GM12878 (cell line): ENCODE measurements at regions not wholly inside any gene's neighbourhood (a gene's known extent, or its start where the extent isn't known, plus 50 kb on each side); places are given as distances from the start of the nearest gene placed in this dataset.

Source experiments
- ATAC-seq: fragments of 200-7000 bp; cut with Tn5 transposase; 3 replicates; pipeline ENCODE4 v1.9.1; 2020; ENCODE audit warnings: mild to moderate bottlenecking, moderate library complexity
- BruUV-seq: library from RNA; stranded (reverse); fragments of 400-500 nt; replicated peaks from 2 replicates; lab custom pipeline; 2021; lab: Mats Ljungman, UMichigan
- CTCF ChIA-PET: fragments of 300-600 bp; sonication (Branson Sonifier 250); formaldehyde crosslinking; extraction: SDS; loops from one replicate; lab custom pipeline; 2021; ENCODE audit warnings: inconsistent platforms; lab: Yijun Ruan, JAX
- POLR2A ChIA-PET: fragments of 350-600 bp; formaldehyde crosslinking; extraction: SDS; loops from one replicate; lab custom pipeline; 2021; ENCODE audit warnings: inconsistent platforms; lab: Charles Lee
- RAD21 ChIA-PET: fragments of 300-600 bp; sonication (Branson Sonifier 250); formaldehyde crosslinking; loops from one replicate; lab custom pipeline; 2023; ENCODE audit warnings: antibody characterized with exemption; ENCODE audit not compliant: unreplicated experiment; lab: Charles Lee
- SMC1A ChIA-PET: fragments of 300-600 bp; sonication (Branson Sonifier 250); formaldehyde crosslinking; loops from one replicate; lab custom pipeline; 2023; ENCODE audit not compliant: unreplicated experiment, uncharacterized antibody; lab: Charles Lee
- DNase-seq: peaks from one replicate; pipeline ENCODE4 v3.0.0-alpha.2; 2011; ENCODE audit warnings: low read depth, low spot score
- FAIRE-seq: peaks from 3 replicates; lab custom pipeline; 2011; peaks lifted over from hg19 to GRCh38; lab: Jason Lieb, UNC
- H2AFZ ChIP-seq: 2 replicates; pipeline ENCODE4 v1.6.0; 2011; ENCODE audit warnings: low read depth, low read length, control low read depth; ENCODE audit not compliant: control insufficient read depth
- H3K27ac ChIP-seq: 2 replicates; pipeline ENCODE4 v1.5.1; 2011; ENCODE audit warnings: control low read depth; ENCODE audit not compliant: control insufficient read depth, insufficient read depth
- H3K27me3 ChIP-seq, 2 experiments: replicated peaks in 1 of 2; 2 replicates each; pipeline versions ENCODE4 v1.6.0 to v1.6.1; 2011; ENCODE audit warnings: low read length in 1 of 2; ENCODE audit not compliant: control insufficient read depth in 2 of 2, insufficient read depth in 2 of 2
- H3K36me3 ChIP-seq, 2 experiments: 2 replicates each; pipeline ENCODE4 v1.5.1; 2011; ENCODE audit warnings: low read length in 1 of 2; ENCODE audit not compliant: control insufficient read depth in 2 of 2, insufficient read depth in 2 of 2
- H3K4me1 ChIP-seq: 2 replicates; pipeline ENCODE4 v1.6.1; 2011; ENCODE audit warnings: mild to moderate bottlenecking, low read length, moderate library complexity, mixed read lengths; ENCODE audit not compliant: control insufficient read depth, insufficient read depth
- H3K4me2 ChIP-seq: 2 replicates; pipeline ENCODE4 v1.6.0; 2011; ENCODE audit warnings: control low read depth; ENCODE audit not compliant: control insufficient read depth, insufficient read depth
- H3K4me3 ChIP-seq: fragments of 200-600 bp; sonication (generic); 2 replicates; pipeline ENCODE4 v1.5.1; 2016
- H3K79me2 ChIP-seq: 2 replicates; pipeline ENCODE4 v1.6.0; 2011; ENCODE audit warnings: low read length; ENCODE audit not compliant: control insufficient read depth, insufficient read depth
- H3K9ac ChIP-seq: 2 replicates; pipeline ENCODE4 v1.8.0; 2011; ENCODE audit warnings: low read length, control low read depth, mixed read lengths; ENCODE audit not compliant: control insufficient read depth, insufficient read depth
- H3K9me3 ChIP-seq: replicated peaks from 3 replicates; pipeline ENCODE4 v1.5.1; 2011; ENCODE audit warnings: mild to moderate bottlenecking, low read length; ENCODE audit not compliant: control insufficient read depth, insufficient read depth
- H4K20me1 ChIP-seq: 2 replicates; pipeline ENCODE4 v1.6.0; 2011; ENCODE audit not compliant: control insufficient read depth, insufficient read depth
- CHD4 ChIP-seq: fragments of 200-600 bp; sonication (generic); IDR thresholded peaks from 2 replicates; pipeline ENCODE4 v1.6.1; 2016; ENCODE audit warnings: mild to moderate bottlenecking
- E2F8 ChIP-seq: fragments of 450-650 bp; IDR thresholded peaks from 2 replicates; pipeline ENCODE4 v1.6.1; 2018; ENCODE audit warnings: mild to moderate bottlenecking, low read depth, moderate library complexity; ENCODE audit not compliant: partially characterized antibody
- FOS ChIP-seq: IDR thresholded peaks from 3 replicates; pipeline ENCODE4 v1.6.1; 2011; ENCODE audit warnings: borderline replicate concordance; ENCODE audit not compliant: insufficient read length; ENCODE audit errors: extremely low read depth
- HSF1 ChIP-seq: fragments of 150-350 bp; IDR thresholded peaks from 2 replicates; pipeline ENCODE4 v1.6.1; 2014; ENCODE audit warnings: mild to moderate bottlenecking, low read depth, low read length
- JUNB ChIP-seq: IDR thresholded peaks from 2 replicates; pipeline ENCODE4 v1.6.1; 2016; ENCODE audit warnings: antibody characterized with exemption, mild to moderate bottlenecking
- KLF5 ChIP-seq: fragments of 450-650 bp; IDR thresholded peaks from 2 replicates; pipeline ENCODE4 v1.6.1; 2014; ENCODE audit warnings: mild to moderate bottlenecking; ENCODE audit not compliant: partially characterized antibody
- MLLT1 ChIP-seq: fragments of 450-650 bp; IDR thresholded peaks from 2 replicates; pipeline ENCODE4 v1.6.1; 2016; ENCODE audit warnings: mild to moderate bottlenecking
- MYC ChIP-seq: IDR thresholded peaks from 2 replicates; pipeline ENCODE4 v1.6.1; 2011; ENCODE audit warnings: mild to moderate bottlenecking, low read length, moderate library complexity, inconsistent platforms; ENCODE audit not compliant: insufficient read depth, insufficient replicate concordance, insufficient read length, severe bottlenecking
- NFYA ChIP-seq: IDR thresholded peaks from 2 replicates; pipeline ENCODE4 v1.6.1; 2011; ENCODE audit warnings: low read depth, mild to moderate bottlenecking, low read length, improper control_type of control experiment, borderline replicate concordance
- NR2F1 ChIP-seq: fragments of 450-650 bp; conservative IDR thresholded peaks from 2 replicates; pipeline ENCODE4 v1.6.1; 2017; ENCODE audit warnings: mild to moderate bottlenecking
- RB1 ChIP-seq: fragments of 450-650 bp; formaldehyde crosslinking; IDR thresholded peaks from 2 replicates; pipeline ENCODE4 v1.6.1; 2017; ENCODE audit warnings: mild to moderate bottlenecking, borderline replicate concordance
- RCOR1 ChIP-seq: conservative IDR thresholded peaks from 2 replicates; pipeline ENCODE4 v1.6.1; 2012; ENCODE audit warnings: low read depth, low read length, improper control_type of control experiment
- SMARCA5 ChIP-seq: fragments of 450-650 bp; IDR thresholded peaks from 2 replicates; pipeline ENCODE4 v1.6.1; 2017; ENCODE audit warnings: mild to moderate bottlenecking
- TCF3 ChIP-seq: IDR thresholded peaks from 2 replicates; pipeline ENCODE4 v1.6.1; 2012; ENCODE audit warnings: low read depth, mild to moderate bottlenecking, low read length, borderline replicate concordance; ENCODE audit not compliant: insufficient read depth
- USF2 ChIP-seq: IDR thresholded peaks from 2 replicates; pipeline ENCODE4 v1.6.1; 2011; ENCODE audit warnings: low read depth, low read length, improper control_type of control experiment, borderline replicate concordance
- YBX1 ChIP-seq: fragments of 450-650 bp; IDR thresholded peaks from 2 replicates; pipeline ENCODE4 v1.6.1; 2016; ENCODE audit warnings: antibody characterized with exemption
- ZZZ3 ChIP-seq: IDR thresholded peaks from 2 replicates; pipeline ENCODE4 v1.6.1; 2011; ENCODE audit warnings: low read depth; ENCODE audit not compliant: control insufficient read depth, insufficient read length
- WGBS: methylation state at CpG from one replicate; pipeline ENCODE4 v1.1.6; 2016; ENCODE audit warnings: low lambda C conversion rate; ENCODE audit not compliant: insufficient replicate concordance, insufficient coverage; ENCODE audit errors: missing lambda C conversion rate; 5-methylcytosine and 5-hydroxymethylcytosine counted together
- in situ Hi-C: fragments of 300-500 bp; cut with MboI; formaldehyde crosslinking; loops from 9 replicates; pipeline ENCODE4 v1.14.3; 2018; ENCODE audit warnings: mixed read lengths
- intact Hi-C: fragments of 100-400 bp; cut with micrococcal nuclease; formaldehyde crosslinking; loops from one replicate; pipeline ENCODE4 v1.14.2; 2022; ENCODE audit not compliant: unreplicated experiment

- TF ChIP-seq RCOR1 = no peak
Measured at GRCh38 chr2:5951471-5951870, 259.3 kb downstream of the SOX11 start (continued).

GRCh38 chr2:5953525-5953924, 261.3 kb downstream of the SOX11 start:
- FAIRE-seq (no peak), DNase-seq (no peak), ATAC-seq (no peak)
- Histone ChIP-seq H3K9ac (no peak overlapping the region), H3K9me3 (no peaks in the 10 kb centered on the region), H3K27ac (no peak overlapping the region), H4K20me1 (no peaks in the 10 kb centered on the region), H3K79me2 (no peaks in the 10 kb centered on the region), H3K36me3 (no peaks in the 10 kb centered on the region), H3K4me2 (no peak overlapping the region), H3K4me3 (no peak overlapping the region), H3K4me1 (no peaks in the 10 kb centered on the region), H3K27me3 (no peaks in the 10 kb centered on the region), H2AFZ (no peak overlapping the region)
- 0% methylated on average over 1 of the region's 1 CpG for WGBS
- SMC1A ChIA-PET = interaction anchor here (0.6 kb wide), 1 partner anchor 19 kb away, joined by 3 read pairs; no protein-coding TSS in a partner anchor
- POLR2A ChIA-PET = no interaction called here
- in situ Hi-C loops = no loop called here
- intact Hi-C loops = no loop called here
- RAD21 ChIA-PET = no interaction called here
- no TSS peak for BruUV-seq
- CTCF ChIA-PET = no interaction called here
- TF ChIP-seq TCF3 (no peak), CHD4 (no peak), KLF5 (no peak), MLLT1 (no peak), NFYA (no peak), JUNB (no peak), SMARCA5 (no peak), RB1 (no peak), MYC (no peak), NR2F1 (no peak), HSF1 (no peak), FOS (no peak), E2F8 (no peak), USF2 (no peak), YBX1 (no peak), ZZZ3 (no peak)
